Mesenteric fat pad (tissue), 1 donor: ENCODE measurements at regions not wholly inside any gene's neighbourhood (a gene's known extent, or its start where the extent isn't known, plus 50 kb on each side); places are given as distances from the start of the nearest gene placed in this dataset.
"Not testable (repeated sequence)": the region's sequence is repeated elsewhere in the genome, so short reads cannot be mapped to it uniquely, and the experiment has no call there.

Experiments
- DNase-seq: peaks from one replicate; pipeline ENCODE4 v3.0.0-alpha.2; 2020; ENCODE audit warnings: low spot score
- donor health status: DM: yes; HTN: yes; CAD: no.

DNA sequence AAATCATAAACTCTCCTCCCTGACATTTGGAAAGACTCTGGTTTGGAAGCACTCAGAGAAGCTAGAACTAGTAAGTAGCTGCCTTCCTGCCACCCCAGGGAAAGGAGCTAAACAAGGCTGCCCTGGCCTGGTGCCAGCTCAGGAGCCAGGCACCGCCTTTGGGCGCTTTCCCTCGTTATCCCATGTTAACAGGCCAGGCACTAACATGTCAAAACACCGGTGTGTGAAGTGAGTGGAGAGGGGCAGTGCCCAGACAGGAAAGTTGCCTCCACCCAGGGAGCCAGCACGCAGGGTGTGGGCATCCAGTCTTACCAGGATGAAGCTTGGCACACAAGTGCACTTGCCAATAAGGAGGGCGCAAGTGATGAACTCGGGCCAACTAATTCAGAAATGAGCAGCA is 346.8 kb downstream of the RRAGC start:
- DNase-seq, result no peak

DNA sequence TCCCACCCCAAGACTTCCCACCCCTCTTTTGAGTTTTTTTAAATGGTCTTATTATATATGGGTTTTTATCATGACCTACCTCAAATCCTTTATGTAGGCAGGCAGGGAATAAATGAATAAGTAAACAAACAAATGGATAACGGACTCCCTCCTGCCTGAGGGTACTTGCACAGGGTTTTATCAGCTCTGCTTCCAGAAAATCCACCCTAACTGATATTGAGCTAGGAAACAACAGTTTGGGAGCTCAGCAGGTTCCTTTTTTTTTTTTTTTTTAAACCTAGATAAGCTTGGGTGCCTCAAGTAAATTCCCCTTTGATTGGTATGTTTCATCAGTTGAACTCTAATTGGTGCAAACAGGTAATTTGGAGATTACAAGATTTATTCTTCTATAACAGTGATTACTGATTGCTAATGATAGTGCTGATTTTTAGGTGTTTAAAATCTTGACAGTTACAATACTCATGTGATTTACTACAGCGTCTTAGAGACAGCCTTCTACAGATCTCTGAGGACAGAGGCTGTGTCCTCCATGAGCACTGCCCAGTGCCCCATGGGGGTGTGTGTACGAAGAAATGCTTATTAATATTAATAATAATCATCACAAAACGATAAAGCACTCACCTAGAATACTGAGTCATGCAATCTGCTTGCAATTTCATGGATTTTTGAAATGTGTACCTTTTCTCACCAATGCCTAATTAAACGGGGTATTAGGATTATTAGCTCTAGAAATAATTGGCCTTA is 347.4 kb downstream of the RRAGC start:
- DNase-seq, result no peak

DNA sequence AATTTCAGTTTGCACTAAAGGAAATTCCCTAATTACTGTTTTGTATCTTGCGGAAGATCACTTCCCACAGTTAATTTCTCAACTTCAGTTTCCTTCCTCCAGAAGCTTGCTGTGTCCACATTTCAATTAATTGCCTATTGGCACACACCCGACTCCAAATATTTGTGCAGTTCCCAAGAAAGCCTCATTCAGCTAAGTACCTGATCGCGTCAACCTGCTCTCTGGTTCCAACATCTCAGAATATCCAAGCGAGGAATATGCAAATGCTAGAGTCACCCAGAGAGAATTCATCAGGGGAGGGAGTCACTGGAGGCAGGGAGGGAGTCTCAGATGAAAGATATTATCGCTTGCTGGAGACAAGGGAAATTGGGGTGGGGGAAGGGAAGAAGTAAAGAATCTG is 351.3 kb downstream of the RRAGC start:
- DNase-seq, result no peak

- no peak for DNase-seq
These were observed 352.0 kb downstream of the RRAGC start for GRCh38 chr1:38507563-38507962.

- DNase-seq, result no peak
These were observed 353.6 kb downstream of the RRAGC start for GRCh38 chr1:38505944-38506343.

DNA sequence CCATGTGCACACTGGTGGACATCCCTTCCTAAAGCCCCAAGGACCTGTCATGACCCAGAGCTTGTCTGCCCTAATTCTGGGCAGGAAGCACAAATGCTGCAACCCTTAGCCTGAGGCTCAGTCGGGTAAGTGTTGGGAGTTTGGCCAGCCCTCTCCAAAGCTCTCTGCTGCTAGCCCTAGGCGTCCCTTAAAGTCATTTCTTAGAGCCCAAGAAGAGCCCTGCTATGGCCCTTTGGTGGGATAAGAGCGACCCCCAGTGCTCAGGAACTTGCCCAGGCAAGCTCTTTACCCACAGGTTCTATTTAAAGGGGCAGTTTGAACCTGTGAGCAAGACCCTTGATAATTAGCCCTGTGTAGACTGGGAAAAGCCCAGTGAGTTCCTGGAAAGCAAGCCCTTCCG is 356.8 kb downstream of the RRAGC start:
- no peak for DNase-seq

- DNase-seq, result no peak
These were observed 358.7 kb downstream of the RRAGC start for GRCh38 chr1:38500891-38501290.

GRCh38 chr1:38500352-38500751 is 359.2 kb downstream of the RRAGC start:
- DNase-seq, result no peak

DNA sequence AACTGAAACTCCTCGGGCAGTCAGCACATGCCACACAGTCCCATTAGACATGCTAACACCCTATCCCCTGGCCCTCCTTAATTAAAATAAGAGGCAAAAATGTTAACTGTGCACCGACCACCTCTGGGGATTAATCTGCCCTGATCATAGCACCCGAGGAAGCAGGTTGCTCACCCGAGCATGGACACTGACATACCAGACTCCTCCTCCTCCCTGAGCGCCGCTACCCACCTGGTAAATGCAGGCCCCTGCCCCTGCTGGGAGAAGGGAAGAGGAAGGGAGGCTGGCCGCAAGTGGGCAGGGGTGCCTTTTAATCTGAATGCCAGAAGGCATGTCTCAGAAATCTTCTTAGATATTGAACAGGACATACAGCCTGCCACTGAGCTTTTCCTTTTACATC is 360.9 kb downstream of the RRAGC start:
- DNase-seq, result no peak

- no peak for DNase-seq
These were observed 361.5 kb downstream of the RRAGC start for GRCh38 chr1:38497921-38498656.

DNA sequence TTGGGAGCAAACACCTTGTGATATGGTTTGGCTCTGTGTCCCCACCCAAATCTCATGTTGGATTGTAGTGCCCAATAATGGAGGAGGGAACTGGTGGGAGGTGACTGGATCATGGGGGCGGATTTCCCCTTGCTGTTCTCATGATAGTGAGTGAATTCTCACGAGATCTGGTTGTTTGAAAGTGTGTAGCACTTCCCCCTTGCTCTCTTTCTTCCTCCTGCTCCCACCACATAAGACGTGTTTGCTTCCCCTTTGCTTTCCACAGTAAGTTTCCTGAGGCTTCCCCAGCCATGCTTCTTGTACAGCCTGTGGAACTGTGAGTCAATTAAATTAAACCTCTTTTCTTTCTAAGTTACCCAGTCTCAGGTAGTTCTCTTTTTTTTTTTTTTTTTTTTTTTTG is 366.3 kb downstream of the RRAGC start:
- DNase-seq, result not testable (repeated sequence)

GRCh38 chr1:38489844-38490270 is 369.7 kb downstream of the RRAGC start:
- no peak for DNase-seq

DNA sequence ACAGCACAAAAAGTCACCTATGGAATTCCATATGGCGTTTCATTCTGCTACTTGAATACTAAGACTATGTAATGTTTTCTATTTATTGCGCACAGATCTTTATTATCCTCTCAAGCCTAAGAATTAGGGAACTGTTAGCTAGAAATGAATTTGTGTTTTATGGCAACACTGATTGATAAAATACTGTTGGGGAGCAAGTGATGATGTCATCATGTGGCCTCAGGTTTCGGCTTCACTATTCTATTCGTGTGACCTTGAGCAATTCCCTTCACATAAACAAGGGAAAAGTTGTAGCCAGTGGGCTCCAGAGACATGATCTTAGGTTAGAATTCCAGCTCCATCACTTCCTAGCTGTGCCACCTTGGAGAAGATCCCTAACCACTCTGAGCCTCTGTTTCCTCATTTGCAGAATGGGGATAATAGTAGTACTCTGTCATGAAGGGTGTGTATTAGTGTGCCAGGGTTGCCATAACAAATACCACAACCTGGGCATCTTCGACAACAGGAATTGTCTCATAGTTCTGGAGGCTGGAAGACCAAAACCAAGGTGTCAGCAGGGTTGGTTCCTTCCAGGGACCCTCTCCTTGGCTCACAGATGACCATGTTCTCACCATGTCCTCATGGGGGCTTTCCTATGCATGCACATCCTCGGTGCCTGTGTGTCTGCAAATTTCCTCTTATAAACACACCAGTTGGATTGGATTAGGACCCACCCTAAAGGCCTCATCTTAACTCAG is 371.2 kb downstream of the RRAGC start:
- no peak for DNase-seq

DNA sequence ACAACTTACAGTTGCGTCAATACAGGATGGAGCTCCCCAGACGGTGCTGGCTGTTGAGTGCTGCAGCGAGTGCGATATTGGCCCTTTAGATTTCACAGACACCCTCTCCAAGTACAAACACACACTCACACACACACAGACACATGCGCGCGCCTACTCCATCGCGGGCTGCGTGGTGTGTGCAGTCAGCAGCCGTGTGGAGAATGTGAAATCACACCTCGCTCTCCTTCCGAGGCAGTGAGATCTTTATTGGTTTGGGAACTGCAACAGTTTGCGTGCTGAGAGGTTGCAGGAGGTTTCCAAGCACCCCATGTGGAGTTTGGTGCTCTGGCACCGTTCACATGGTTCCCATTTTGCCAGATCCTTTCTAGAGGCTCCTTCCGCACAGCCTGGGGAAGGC is 372.2 kb downstream of the RRAGC start:
- DNase-seq, result no peak

DNA sequence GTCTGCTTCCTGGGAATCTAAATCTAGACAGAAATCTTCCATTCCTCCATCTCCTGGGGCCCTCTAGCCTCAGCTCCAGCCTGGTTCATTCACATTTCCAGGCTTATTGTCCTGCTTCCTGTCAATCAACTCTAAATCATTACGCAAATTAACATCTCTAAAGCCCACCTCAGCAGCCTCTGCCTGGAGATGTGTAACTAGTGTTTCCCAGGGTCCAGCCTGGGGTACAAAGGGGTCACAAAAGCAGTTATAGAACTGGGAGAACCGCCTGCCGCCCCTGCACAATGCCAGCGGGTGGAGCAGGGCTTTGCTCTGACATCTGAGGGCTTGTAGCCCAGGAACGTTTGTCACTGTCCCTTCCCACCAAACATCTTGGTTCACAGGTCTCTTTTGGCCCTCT is 373.5 kb downstream of the RRAGC start:
- no peak for DNase-seq

GRCh38 chr1:38481871-38482826 is 377.4 kb downstream of the RRAGC start:
- DNase-seq, result no peak

DNA sequence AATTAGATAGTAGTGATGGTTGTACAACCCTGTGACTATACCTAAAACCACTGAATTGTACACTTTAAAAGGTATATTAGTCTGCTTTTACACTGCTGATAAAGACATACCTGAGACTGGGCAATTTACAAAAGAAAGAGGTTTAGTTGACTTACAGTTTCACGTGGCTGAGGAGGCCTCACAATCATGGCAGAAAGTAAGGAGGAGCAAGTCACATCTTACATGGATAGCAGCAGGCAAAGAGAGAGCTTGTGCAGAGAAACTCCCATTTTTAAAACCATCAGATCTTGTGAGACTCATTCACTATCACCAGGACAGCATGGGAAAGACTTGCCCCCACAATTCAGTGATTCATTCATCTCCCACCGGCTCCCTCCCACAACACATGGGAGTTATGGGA is 379.9 kb downstream of the RRAGC start:
- not testable (repeated sequence) for DNase-seq

DNA sequence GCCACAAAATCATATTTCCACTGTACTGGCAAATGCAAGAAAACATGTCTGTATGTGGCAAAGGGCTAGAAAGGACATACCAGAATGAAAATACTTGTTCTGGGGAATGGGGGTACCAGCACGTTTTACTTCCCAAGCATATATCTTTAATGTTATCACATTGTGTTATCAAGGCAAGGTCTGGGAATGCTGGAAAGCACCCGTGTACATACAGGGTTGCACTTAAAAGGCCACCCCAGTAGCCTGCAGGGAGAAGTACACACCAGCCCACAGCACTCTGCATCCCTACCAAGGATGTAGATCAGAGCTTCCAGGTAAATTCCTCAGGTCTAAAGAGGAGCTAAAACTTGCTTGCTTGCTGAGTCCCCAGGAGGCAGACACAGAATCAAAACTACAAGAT is 381.8 kb downstream of the RRAGC start:
- no peak for DNase-seq

GRCh38 chr1:38476850-38477178 is 382.8 kb downstream of the RRAGC start:
- DNase-seq, result no peak

DNA sequence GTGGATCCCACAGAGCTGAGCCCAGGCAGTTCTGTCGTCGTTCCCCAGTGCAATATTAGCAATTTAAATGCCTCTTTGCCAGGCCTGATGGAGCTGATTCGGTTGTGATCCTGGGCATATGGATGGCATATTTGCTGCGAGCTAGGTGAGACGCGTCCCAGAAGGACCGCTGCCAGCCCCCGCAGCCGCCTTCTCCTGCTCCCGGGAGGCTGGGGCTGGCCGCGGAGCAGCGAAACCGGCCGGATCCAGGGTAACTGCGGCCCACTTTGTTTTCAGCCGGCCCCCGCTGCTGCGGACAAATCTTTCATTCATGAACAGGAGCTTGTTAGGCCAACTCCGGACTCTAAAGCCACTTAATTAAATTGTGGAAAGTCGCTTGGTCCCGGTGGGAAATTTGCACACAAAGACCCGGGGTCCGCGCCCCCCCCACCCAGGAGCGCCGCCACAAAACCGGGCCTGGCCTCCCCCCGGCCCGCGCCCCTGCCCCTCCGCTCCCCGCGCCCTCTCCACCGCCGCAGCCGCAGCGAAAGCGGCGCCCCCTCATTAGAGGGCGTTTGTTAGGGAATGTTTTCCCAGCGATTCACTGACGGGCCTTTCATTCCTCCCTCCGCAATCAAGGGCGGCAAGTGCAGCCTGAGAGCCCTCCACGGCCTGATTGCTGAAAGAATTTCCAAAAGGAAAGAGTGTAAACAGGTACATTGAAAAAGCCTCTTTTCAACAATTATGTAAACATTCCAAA is 383.3 kb downstream of the RRAGC start:
- DNase-seq, result no peak

DNA sequence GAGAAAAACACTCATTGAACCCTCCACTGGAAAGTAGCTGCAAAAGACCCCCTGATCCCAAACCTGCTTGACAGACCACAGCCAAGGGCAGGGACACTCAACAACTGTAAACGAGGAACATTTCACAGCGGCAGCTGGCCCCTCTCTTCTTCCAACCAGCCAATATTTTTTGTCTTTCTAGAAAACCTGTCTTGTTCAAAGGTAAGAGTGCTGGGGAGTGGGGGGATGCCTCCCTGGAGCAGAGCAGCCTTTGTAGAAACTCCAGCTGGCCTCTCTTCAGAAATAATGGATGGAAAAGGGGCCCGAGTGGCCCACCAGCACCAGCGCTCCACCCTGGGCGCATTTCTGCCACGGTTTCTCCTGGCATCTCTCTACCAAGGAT is 384.0 kb downstream of the RRAGC start:
- no peak for DNase-seq
